ENCODE measurements at regions not wholly inside any gene's neighbourhood (a gene's known extent, or its start where the extent isn't known, plus 50 kb on each side); places are given as distances from the start of the nearest gene placed in this dataset.

GRCh38 chr9:89896806-89897340, 292.1 kb downstream of the GADD45G start:
- H3K36me3 ChIP-seq: no peaks in the 10 kb centered on the region
- no peak overlapping the region for H3K4me3 ChIP-seq
- TF ChIP-seq CTCF (IDR thresholded peaks at IDR 0.05) (no peak), POLR2A (IDR thresholded peaks at IDR 0.05) (no peak)
- H3K9me3 ChIP-seq: no peaks in the 10 kb centered on the region
- H3K4me1 ChIP-seq: peaks cover 2 to 4% of the 10 kb centered on the region in 2 donors
- H3K27me3 ChIP-seq: no peaks in the 10 kb centered on the region
- H3K27ac ChIP-seq: no peak overlapping the region
- intact Hi-C loops (cut with DNase I; ENCODE audit: low total_unique reads): no loop called here
- DNase-seq: no peak

GRCh38 chr9:89899573-89899972, 294.8 kb downstream of the GADD45G start:
- intact Hi-C loops (cut with DNase I; ENCODE audit: low total_unique reads): no loop called here
- DNase-seq: no peak
- Histone ChIP-seq H3K4me1 (peaks cover 0 to 7% of the 10 kb centered on the region in 2 donors), H3K36me3 (no peaks in the 10 kb centered on the region), H3K27ac (no peak overlapping the region), H3K4me3 (no peak overlapping the region), H3K9me3 (no peaks in the 10 kb centered on the region), H3K27me3 (no peaks in the 10 kb centered on the region)
- TF ChIP-seq POLR2A (IDR thresholded peaks at IDR 0.05) (no peak), CTCF (IDR thresholded peaks at IDR 0.05) (no peak)

- TF ChIP-seq POLR2A (IDR thresholded peaks at IDR 0.05): no peak
- TF ChIP-seq CTCF (IDR thresholded peaks at IDR 0.05): no peak
- H3K4me3 ChIP-seq: no peak overlapping the region
- intact Hi-C loops (cut with DNase I; ENCODE audit: low total_unique reads): no loop called here
- H3K36me3 ChIP-seq: no peaks in the 10 kb centered on the region
- DNase-seq: no peak
- H3K27me3 ChIP-seq: no peaks in the 10 kb centered on the region
- H3K27ac ChIP-seq: peak overlapping the region; percentile 23 to 29
- peaks cover 0 to 7% of the 10 kb centered on the region in 2 donors for H3K4me1 ChIP-seq
- no peaks in the 10 kb centered on the region for H3K9me3 ChIP-seq
Observed at GRCh38 chr9:89901920-89902319, 297.1 kb downstream of the GADD45G start.

GRCh38 chr9:89902450-89903140, 297.8 kb downstream of the GADD45G start:
- no peaks in the 10 kb centered on the region for H3K36me3 ChIP-seq

More at GRCh38 chr9:89902450-89903140, 297.8 kb downstream of the GADD45G start:
- TF ChIP-seq CTCF (IDR thresholded peaks at IDR 0.05): no peak
- TF ChIP-seq POLR2A (IDR thresholded peaks at IDR 0.05): no peak
- H3K4me3 ChIP-seq: no peak overlapping the region
- H3K9me3 ChIP-seq: no peaks in the 10 kb centered on the region
- peak overlapping the region in 1 of 2 donors; percentile 29 for H3K27ac ChIP-seq
- no peaks in the 10 kb centered on the region for H3K27me3 ChIP-seq
- intact Hi-C loops (cut with DNase I; ENCODE audit: low total_unique reads): no loop called here
- H3K4me1 ChIP-seq: peaks cover 0 to 7% of the 10 kb centered on the region in 2 donors
- DNase-seq: peak; percentile 65 to 67
